ENCODE measurements at regions not wholly inside any gene's neighbourhood (a gene's known extent, or its start where the extent isn't known, plus 50 kb on each side); places are given as distances from the start of the nearest gene placed in this dataset.
A peak's percentile ranks its signal among the peaks of the same experiment; 100 is the strongest.
"Not testable (repeated sequence)": the region's sequence is repeated elsewhere in the genome, so short reads cannot be mapped to it uniquely, and the experiment has no call there.

DNA sequence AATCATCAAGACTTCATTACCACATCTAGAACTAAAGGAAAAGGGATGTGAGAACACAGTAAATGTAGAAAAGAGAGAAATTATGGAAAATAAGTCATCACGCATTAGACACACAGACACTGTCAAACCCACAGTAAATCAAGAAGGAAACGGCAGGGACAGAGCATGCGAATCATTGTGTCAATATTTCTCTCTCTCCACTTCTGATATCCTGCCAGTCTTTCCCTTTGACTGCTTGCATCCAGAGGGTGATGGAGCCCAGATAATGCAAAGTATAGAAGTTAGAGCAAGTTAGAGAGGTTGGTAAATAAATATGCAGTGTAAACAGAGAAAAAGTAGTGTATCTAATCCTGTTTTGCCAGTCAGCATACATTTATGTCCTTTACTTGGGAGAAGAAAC lies 706.8 kb upstream of the ANO3 start:
- DNase-seq: no peak

DNA sequence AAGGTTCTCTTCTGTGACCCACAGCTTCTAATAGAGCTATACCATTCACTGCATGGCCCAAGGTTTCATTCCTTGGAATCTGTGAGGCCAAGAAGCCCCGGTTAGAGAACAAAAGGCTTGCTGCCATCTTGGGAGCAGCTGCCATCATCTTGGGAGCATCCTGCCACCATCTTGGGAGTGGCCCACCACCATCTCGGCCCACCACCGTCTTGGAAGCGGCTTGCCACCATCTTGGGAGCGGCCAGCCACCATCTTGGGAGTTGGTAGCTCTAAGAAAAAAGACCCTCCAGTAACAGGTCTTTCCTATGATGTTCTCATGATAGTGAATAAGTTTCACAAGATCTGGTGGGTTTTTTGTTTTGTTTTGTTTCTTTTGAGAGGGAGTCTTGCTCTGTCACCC lies 703.9 kb upstream of the ANO3 start:
- DNase-seq: no peak

DNA sequence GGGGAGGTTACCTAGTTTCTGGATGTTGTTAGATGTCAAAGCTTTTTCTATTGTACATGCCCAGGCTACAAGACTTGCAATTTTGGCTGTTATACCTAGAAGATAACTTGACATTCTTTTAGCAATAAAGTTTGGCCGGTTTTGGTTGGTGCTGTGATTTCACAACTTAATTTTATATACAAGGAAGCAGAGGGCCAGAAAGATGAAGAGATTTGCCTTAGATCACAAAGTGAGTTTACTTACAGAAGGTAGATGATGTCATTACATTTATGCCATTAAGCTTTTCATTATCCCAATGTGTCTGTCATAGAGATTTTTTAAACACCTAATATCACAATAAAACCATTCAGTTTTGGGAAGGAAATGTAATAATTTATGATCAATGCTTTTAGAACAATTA lies 698.7 kb upstream of the ANO3 start:
- DNase-seq: no peak

DNA sequence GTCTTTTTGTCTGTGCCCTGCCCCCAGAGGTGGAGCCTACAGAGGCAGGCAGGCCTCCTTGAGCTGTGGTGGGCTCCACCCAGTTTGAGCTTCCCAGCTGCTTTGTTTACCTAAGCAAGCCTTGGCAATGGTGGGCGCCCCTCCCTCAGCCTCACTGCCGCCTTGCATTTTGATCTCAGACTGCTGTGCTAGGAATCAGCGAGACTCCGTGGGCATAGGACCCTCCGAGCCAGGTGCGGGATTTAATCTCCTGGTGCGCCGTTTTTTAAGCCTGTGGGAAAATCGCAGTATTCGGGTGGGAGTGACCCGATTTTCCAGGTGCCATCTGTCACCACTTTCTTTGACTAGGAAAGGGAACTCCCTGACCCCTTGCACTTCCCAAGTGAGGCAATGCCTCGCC lies 682.7 kb upstream of the ANO3 start:
- DNase-seq: not testable (repeated sequence)

DNA sequence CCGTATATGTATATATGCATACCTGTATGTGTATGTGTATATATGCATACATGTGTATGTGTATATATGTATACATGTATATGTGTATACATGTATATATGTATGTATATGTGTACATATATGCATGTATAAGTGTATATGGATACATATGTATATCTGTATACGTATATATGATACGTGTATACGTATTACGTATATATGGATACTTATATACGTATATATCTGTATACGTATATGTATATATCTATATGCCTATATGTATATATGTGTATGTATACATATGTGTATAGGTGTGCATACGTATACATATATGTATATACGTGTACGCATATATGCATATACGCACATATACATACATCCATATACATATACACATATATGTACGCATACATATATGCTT lies 681.6 kb upstream of the ANO3 start:
- no peak for DNase-seq

DNA sequence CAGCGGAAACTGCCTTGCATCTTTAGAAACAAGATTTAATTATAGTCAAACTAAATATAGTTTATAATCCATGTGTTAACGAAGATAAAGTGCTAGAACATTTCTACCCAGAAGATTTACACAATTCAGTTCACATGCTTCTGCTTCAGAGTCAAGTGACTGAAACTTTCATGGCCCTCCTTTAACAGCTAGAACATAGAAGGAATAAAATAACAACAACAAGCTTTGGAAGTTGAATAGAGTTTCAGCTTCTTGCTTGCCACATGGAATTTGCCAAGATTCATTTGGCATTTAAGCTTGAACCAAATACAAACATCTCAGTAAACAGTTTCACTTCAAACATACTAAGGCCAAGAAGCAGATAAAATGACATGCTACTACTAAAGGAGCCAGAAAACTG lies 676.3 kb upstream of the ANO3 start:
- DNase-seq: no peak

DNA sequence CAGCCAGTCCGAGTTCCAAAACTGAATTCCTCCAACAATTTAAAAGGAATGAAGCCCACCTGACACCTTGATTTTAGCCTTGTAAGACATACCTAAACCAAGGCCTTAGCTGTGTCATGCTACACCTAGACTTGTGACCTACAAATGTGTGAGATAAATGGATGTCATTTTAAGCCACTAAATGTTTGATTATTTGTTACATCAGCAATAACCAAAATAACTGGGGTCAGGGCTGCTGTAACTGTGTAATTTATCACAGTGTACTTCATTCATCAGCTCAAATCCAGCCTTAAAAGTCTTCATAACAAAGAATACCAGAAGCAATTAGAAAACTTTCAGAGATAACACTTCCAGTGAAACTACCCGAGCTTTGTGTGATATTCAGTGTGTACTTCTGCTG lies 673.0 kb upstream of the ANO3 start:
- DNase-seq: no peak

DNA sequence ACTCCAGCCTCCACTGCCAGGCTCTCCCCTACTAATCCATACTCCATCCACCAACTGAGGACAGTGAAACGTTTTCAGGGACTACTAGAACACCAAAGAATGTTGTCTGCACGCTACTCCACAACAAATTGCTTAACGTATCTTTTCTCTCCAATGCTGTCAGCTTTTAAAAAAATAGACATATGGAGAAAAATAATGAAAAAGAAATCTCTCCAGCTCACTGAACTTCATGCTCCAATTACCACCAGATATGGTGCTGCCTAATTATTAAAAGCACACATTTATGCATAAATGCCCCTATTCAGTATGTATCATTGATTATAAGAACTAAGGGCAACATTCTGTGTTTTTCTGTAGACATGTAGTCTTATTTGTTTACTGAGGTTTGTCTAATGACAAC lies 672.2 kb upstream of the ANO3 start:
- no peak for DNase-seq

DNA sequence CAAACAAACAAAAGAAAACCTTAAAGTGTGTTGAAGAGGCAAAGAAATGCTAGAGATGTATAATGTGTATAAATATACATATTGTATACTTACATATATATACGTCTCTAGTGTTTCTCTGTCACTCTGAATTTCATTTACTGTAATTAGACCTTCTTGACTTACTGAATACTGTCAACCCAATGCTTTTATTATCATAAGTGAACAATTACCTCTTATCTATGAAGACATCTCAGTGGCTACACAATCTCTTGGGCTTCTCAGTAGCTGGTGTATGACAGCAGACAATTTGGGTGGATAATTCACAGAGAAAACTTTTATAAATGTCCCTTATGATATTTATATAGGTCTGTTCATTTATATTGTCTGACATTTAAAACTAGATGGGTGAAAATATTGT lies 664.1 kb upstream of the ANO3 start:
- DNase-seq: no peak

DNA sequence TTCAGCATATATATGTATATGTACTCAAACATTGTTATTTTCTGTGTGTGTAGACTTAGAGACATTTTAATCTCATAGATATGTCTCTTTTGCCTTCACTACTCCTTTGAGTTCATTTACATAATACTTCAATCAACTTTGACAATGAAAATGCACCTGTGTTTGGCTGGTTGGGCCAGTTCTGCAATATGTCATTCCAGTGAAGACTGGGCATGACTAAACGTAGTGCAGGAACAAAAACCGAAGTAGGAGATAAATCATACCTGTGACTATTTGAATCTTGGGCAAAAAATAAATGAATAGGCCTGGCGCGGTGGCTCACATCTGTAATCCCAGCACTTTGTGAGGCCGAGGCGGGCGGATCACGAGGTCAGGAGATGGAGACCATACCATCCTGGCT lies 640.0 kb upstream of the ANO3 start:
- no peak for DNase-seq

DNA sequence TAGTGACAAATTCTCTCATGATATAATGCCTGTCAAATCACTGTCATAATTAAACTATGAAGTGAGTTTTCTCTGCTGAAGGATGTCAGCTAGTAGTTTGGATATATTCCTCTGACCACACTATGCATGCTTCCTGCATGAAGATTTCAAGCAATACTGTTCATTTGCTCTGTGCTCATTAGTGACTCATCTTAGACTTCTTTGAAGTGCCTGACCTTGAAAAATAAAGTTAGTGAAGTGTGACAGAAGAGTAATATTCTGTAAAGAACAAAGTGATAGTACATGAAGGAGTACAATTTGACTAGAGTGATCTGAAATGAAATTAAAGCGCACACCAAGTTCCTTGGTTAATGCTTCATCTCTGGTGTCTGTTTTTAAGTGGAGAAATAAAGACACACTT lies 629.5 kb upstream of the ANO3 start:
- no peak for DNase-seq

DNA sequence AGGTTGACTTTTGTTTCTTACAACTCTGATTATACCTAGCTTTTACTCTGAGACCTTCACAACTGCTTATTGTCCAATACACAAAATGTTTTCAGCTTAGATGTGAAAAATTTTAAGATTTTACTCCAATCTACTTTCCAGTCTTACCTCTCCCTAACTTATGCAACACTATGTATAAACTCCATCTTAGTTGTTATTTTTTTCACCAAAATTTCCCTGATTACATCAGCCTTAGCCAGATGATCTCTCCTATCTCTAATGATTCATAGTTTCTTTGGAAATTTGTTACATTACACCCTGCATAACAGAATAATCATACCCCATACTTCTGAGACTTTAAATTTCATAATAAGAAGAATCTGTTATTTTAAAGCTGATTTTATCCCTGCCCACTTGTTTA lies 621.0 kb upstream of the ANO3 start:
- DNase-seq: no peak

DNA sequence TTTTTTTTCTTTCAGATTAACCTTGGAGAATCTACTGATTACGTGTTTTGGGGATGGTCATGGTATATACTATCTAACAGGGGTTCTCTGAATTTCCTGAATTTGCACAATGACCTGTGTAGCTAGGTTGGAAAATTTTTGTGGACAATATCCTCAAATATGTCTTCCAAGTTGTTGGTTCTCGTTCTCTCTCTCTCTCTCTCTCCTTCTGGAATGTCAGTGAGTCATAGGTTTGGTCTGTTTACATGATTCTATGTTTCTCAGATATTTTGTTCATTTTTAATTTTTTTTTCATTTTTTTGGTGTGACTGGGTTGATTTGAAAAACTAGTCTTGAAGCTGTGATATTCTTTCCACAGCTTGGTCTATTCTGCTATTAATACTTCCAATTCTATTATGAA lies 604.0 kb upstream of the ANO3 start:
- DNase-seq: peak; percentile 28

DNA sequence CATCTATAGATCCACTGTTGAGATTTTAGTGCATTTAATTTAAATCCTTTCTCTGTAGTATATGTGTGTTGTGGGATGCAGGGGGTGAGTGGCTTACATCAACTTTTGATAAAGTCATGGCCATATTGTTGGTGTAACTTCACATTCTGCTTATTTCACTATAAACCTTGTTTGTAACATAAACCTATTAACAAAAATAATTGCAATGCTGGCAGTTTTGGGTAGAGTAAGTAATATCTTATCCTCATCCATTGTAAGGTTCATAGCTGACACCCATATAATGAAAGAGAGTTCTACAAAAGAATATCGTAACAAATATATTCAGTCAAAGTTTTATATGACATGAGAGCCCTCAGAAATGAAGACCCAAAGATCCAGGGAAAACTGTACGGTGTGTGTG lies 601.7 kb upstream of the ANO3 start:
- no peak for DNase-seq

DNA sequence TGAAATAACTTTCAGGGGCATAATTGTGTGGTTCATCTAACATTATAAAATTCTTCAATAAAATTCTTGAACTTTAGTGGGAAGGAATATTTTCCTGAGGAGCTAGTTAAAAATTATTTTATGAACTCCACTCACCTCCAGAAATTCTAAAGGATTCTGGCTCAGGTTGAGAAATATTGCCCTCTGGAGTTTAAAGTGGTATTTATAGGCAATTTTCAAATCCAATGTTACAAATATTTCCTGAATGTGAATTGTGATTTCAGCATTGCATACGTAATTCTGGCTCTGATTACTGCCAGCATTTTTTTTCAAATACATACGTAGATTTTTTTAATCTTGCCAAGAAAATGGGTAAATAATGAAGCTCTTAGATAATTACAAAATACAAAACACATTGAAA lies 598.2 kb upstream of the ANO3 start:
- DNase-seq: no peak

DNA sequence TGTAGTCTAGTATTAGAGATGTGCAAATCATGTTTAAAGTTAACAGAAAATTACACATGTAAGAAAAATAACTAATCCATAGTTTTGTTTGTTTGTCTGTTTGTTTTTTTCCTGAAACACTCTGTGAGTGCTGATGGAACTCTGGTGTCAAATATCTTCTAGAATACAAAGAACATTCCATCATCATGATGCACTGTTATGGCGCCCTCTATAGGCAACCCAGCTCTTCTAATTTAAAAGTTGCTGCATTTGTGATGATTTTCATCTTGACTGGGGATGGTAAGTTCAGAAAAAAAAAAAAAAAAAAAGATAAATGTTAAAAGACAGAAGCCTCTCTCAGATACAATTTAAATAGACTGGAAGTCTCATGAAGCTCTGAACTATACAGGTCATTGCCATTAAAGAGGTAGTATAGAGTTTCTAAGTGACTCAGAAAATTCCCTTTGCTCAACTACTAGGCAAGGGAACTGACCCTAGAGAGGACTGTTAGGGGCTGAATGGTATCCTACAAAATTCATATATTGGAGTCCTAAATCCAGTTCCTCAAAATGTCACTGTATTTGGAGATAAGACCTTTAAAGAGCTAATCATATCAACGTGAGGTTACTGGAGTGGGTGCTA lies 597.2 kb upstream of the ANO3 start:
- DNase-seq: peak; percentile 41

DNA sequence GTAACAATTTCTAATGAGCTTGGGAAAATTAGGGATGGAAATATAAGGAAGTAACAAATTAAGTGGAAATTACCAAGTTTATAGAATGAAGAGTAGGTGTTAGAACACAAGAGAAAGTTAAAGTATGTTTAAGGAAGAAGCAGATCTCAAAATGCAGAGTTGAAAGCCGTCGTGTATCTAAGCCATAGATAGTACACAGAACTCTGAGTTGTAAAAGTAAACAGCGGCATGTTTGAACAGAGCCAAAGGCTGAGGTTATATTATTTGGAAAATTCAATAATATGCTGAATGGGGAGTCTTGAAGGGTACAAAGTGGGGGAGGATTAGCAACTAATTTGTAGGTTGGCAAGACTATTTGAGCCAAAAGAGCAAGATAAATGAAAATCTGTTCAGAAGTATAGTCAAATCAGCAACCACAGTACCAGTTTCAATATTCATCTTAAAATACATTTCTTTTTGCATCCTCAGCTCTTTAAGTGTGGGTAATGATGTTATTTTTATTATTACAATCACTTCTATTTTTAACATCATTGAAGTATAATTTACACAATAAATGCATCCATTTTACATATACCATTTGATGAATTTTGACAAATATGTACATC lies 594.8 kb upstream of the ANO3 start:
- no peak for DNase-seq

DNA sequence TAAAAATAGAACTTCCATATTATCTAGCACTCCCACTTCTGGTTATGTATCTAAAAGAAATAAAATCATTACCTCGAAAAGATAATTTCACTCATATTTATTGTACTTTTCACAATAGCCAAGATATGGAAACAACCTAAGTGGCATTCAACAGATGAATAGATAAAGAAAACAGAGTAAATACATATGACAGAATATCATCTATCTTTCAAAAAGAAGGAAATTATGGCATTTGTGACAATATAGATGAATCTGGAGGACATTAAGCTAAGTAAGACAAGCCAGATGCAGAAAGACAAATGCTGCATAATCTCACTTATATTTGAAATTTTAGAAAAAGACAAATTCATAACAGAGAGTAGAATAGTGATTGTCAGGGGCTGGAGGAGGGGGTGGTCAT lies 590.0 kb upstream of the ANO3 start:
- no peak for DNase-seq

DNA sequence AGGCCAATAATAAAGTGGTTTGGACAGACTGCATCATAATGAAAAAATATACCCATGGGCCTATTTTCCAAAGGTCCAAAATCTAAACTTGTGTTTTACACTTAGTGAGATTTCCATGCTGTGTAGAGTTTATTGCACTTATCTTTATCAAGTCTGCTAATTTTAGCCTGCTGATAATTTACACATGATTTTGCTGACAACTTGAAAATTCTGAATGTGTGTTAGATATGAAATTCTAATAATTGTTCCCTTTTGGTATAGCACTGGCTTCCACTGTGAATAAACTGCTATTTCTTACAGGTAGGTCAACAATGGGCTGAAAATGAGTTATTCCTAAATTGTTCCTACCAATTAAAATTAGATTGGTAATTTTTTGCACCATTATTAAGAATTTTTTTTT lies 589.1 kb upstream of the ANO3 start:
- no peak for DNase-seq

DNA sequence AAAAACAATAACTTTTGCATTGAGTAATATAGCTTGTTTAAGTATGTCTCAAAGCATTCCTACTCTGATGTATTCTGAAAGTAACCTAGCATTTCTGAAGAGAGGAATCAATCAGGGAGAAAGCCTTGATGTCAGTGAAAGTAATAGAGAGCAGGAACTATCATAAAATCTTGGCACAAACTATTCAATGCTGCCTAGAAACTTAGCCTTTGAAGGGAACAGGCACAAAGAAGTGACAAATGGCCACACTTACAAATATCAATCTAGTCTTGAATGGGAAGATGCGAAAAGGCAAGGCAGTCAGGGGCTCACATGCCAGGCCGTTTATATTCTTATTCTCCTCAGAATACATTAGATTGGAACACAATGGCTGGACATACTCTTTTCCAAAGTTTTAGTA lies 576.5 kb upstream of the ANO3 start:
- no peak for DNase-seq

DNA sequence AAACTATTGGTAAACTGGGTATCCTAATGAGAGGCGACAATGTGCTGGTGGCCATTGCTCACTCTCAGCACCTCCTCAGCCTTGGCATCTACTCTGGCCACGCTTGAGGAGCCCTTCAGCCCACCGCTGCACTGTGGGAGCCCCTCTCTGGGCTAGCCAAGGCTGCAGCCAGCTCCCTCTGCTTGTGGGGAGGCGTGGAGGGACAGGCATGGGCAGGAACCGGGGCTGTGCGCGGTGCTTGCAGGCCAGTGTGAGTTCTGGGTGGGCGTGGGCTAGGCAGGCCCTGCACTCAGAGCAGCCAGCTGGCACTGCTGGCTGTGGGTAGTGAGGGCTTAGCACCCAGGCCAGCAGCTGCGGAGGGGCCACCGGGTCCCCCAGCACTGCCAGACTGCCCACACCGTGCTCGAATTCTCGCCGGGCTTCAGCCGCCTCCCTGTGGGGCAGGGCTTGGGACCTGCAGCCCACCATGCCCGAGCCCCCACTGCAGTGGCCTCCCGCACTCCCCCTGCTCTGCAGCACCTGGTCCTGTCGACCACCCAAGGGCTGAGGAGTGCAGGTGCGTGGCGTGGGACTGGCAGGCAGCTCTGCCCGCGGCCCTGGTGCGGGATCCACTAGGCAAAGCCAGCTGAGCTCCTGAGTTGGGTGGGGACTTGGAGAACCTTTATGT lies 575.9 kb upstream of the ANO3 start:
- DNase-seq: no peak

DNA sequence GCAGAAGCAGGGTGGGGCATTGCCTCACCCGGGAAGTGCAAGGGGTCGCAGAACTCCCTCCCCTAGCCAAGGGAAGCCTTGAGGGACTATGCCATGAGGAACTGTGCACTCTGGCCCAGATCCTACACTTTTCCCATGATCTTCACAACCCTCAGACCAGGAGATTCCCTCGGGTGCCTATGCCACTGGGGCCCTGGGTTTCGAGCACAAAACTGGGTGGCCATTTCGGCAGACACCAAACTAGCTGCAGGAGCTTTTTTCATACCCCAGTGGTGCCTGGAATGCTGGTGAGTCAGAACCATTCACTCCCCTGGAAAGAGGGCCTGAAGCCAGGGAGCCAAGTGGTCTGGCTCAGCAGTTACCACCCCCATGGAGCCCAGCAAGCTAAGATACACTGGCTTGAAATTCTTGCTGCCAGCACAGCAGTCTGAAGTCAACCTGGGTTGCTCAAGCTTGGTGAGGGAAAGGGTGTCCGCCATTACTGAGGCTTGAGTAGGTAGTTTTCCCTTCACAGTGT lies 573.7 kb upstream of the ANO3 start:
- DNase-seq: no peak

DNA sequence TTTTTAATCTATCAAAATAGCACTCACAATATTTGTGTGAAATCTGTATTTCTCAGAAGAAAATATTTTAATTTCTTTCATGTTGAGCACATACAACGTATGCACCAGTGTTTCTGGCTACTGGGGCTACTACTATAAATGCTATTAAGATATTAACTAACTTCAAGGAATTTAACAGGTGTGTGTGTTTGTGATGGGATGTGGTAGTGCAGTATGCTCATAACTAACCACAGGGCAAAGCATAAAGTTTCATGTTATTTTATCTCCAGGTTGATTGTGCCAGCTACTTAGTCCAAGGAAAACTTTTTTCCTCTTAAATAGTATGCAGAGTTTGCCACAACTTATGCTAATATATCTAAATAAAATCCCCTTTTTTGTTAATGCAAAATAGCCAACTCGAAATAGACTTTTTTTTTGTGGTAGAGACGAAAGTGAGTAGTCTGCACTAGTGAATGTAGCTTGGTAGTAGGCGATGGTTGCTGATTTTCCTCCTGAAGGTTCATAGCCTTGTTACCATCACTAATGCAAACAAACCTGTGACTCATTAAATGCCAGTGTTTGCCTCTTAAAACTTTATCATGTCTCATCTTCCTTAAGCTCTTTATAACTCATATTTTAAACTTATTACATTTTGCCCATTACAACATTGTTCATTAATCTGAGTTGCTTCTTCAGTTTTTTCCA lies 565.5 kb upstream of the ANO3 start:
- DNase-seq: no peak

DNA sequence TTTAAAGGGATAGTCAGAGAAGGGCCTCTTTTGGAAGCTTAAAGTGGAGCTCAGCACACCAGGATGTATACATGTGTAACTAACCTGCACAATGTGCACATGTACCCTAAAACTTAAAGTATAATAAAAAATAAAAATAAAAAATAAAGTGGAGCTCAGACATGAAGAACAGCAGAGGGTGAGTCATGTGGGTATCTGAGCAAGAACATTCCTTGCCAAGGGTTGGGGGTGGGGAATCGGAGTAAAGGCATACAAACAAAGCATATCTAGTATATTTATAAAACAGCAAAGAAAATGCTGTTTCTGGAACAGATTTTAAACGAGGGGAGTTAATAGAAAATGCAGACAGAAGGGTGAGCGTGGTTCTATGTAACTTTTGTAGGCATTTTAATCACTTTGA lies 562.6 kb upstream of the ANO3 start:
- DNase-seq: peak; percentile 30

Measured in fibroblast of skin of back (primary cell).